ENCODE measurements at regions not wholly inside any gene's neighbourhood (a gene's known extent, or its start where the extent isn't known, plus 50 kb on each side); places are given as distances from the start of the nearest gene placed in this dataset.

DNA sequence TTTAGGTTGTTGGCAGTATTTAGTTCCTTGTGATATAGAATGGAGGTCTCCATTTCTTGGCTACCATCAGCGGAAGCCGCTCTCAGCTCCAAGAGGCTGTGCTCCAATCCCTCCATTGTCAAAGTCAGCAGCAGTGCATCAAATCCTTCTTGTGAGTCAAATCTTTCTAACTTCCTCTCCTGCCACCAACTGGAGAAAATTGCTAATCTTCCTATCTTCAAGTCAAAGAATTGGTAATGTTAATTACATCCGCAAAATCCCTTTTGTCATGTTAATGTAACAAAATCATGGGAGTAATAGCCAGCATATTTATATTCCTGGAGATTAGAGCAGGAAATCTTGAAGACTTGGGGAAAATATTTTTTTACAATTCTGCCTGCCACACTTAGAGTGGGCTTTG, 436.4 kb upstream of the DYNLRB2 start:
- TF ChIP-seq, protein P1, sequence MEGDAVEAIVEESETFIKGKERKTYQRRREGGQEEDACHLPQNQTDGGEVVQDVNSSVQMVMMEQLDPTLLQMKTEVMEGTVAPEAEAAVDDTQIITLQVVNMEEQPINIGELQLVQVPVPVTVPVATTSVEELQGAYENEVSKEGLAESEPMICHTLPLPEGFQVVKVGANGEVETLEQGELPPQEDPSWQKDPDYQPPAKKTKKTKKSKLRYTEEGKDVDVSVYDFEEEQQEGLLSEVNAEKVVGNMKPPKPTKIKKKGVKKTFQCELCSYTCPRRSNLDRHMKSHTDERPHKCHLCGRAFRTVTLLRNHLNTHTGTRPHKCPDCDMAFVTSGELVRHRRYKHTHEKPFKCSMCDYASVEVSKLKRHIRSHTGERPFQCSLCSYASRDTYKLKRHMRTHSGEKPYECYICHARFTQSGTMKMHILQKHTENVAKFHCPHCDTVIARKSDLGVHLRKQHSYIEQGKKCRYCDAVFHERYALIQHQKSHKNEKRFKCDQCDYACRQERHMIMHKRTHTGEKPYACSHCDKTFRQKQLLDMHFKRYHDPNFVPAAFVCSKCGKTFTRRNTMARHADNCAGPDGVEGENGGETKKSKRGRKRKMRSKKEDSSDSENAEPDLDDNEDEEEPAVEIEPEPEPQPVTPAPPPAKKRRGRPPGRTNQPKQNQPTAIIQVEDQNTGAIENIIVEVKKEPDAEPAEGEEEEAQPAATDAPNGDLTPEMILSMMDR (conservative IDR thresholded peaks at IDR 0.05; ENCODE audit: low read depth, low read length), result no peak
- no peak for TF ChIP-seq EZH2 (IDR thresholded peaks at IDR 0.05; ENCODE audit: borderline replicate concordance, low read depth, low read length, poor library complexity, severe bottlenecking)
